KMS-11 (cell line): ENCODE measurements at regions not wholly inside any gene's neighbourhood (a gene's known extent, or its start where the extent isn't known, plus 50 kb on each side); places are given as distances from the start of the nearest gene placed in this dataset.
"Not testable (repeated sequence)": the region's sequence is repeated elsewhere in the genome, so short reads cannot be mapped to it uniquely, and the experiment has no call there.

Experiments
- H2AFZ ChIP-seq: fragments of 200-600 bp; sonication (generic); 2 replicates; pipeline ENCODE4 v1.6.1; 2016; ENCODE audit warnings: antibody characterized with exemption, mixed run types, low read depth
- H3K27ac ChIP-seq: fragments of 200-600 bp; sonication (generic); 2 replicates; pipeline ENCODE4 v1.6.1; 2016; ENCODE audit warnings: mild to moderate bottlenecking, mixed run types
- H3K27me3 ChIP-seq: fragments of 200-600 bp; sonication (generic); 2 replicates; pipeline ENCODE4 v1.6.1; 2017; ENCODE audit warnings: mild to moderate bottlenecking, low read depth, mixed run types, moderate library complexity; ENCODE audit not compliant: insufficient read depth
- H3K36me3 ChIP-seq: fragments of 200-600 bp; sonication (generic); 2 replicates; pipeline ENCODE4 v1.6.1; 2017; ENCODE audit warnings: mild to moderate bottlenecking, mixed run types; ENCODE audit not compliant: insufficient read depth
- H3K4me1 ChIP-seq: fragments of 200-600 bp; sonication (generic); 2 replicates; pipeline ENCODE4 v1.6.1; 2016; ENCODE audit warnings: mild to moderate bottlenecking, low read depth, mixed run types; ENCODE audit not compliant: poor library complexity, severe bottlenecking
- H3K4me2 ChIP-seq: fragments of 200-600 bp; sonication (generic); 2 replicates; pipeline ENCODE4 v1.7.0; 2016; ENCODE audit warnings: mild to moderate bottlenecking, mixed run types
- H3K4me3 ChIP-seq: fragments of 200-600 bp; sonication (generic); IDR thresholded peaks from 2 replicates; pipeline ENCODE4 v1.6.1; 2017; ENCODE audit warnings: low read depth, low read length, mixed read lengths; ENCODE audit not compliant: insufficient read depth
- H3K79me2 ChIP-seq: fragments of 200-600 bp; sonication (generic); 2 replicates; pipeline ENCODE4 v1.6.1; 2016; ENCODE audit warnings: low read depth, mixed run types; ENCODE audit not compliant: insufficient read depth
- H3K9ac ChIP-seq: fragments of 200-600 bp; sonication (generic); 2 replicates; pipeline ENCODE4 v1.6.1; 2016; ENCODE audit warnings: mild to moderate bottlenecking, mixed run types
- H4K20me1 ChIP-seq: fragments of 200-600 bp; sonication (generic); 2 replicates; pipeline ENCODE4 v1.6.1; 2016; ENCODE audit warnings: mild to moderate bottlenecking, mixed run types; ENCODE audit not compliant: insufficient read depth
- CTCF ChIP-seq: fragments of 200-600 bp; sonication (generic); conservative IDR thresholded peaks from 2 replicates; pipeline ENCODE4 v1.6.1; 2017; ENCODE audit warnings: low read depth, mild to moderate bottlenecking, antibody characterized with exemption, low read length, moderate library complexity, mixed read lengths

- Histone ChIP-seq H3K4me3 (no peak overlapping the region), H4K20me1 (no peaks in the 10 kb centered on the region), H3K4me2 (no peak overlapping the region), H3K27me3 (no peaks in the 10 kb centered on the region), H3K79me2 (no peaks in the 10 kb centered on the region), H2AFZ (no peak overlapping the region), H3K9ac (no peak overlapping the region), H3K36me3 (no peaks in the 10 kb centered on the region), H3K4me1 (no peaks in the 10 kb centered on the region), H3K27ac (no peak overlapping the region)
- TF ChIP-seq CTCF: no peak
These were observed 358.1 kb upstream of the PIK3R1 start for GRCh38 chr5:67857502-67857901.

GRCh38 chr5:67855523-67855922, 360.0 kb upstream of the PIK3R1 start:
- no peaks in the 10 kb centered on the region for H3K27me3 ChIP-seq
- H3K4me2 ChIP-seq: no peak overlapping the region
- no peak overlapping the region for H2AFZ ChIP-seq
- no peaks in the 10 kb centered on the region for H3K4me1 ChIP-seq
- H3K4me3 ChIP-seq: no peak overlapping the region
- no peak overlapping the region for H3K27ac ChIP-seq
- TF ChIP-seq CTCF: no peak
- H3K9ac ChIP-seq: no peak overlapping the region
- H3K36me3 ChIP-seq: no peaks in the 10 kb centered on the region
- no peaks in the 10 kb centered on the region for H4K20me1 ChIP-seq
- H3K79me2 ChIP-seq: no peaks in the 10 kb centered on the region

DNA sequence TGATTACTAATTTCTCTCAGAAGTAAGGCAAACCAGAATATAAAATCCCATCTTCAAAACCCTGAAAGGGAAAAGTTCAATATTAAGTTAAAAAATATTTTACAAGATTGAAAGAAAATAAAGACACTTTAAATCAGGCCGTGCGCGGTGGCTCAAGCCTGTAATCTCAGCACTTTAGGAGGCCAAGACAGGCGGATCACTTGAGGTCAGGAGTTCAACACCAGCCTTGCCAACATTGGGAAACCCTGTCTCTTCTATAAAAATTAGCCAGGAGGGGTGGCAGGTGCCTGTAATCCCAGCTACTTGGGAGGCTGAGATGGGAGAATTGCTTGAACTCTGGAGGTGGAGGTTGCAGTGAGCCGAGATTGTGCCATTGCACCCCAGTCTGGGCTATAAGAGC, 364.6 kb upstream of the PIK3R1 start:
- H3K4me3 ChIP-seq, H3K27me3 ChIP-seq, H3K4me2 ChIP-seq, H3K4me1 ChIP-seq, H3K27ac ChIP-seq, H3K9ac ChIP-seq, H3K36me3 ChIP-seq, H4K20me1 ChIP-seq, H2AFZ ChIP-seq, H3K79me2 ChIP-seq: not testable (repeated sequence)

GRCh38 chr5:67844924-67845323, 370.6 kb upstream of the PIK3R1 start:
- Histone ChIP-seq H3K36me3 (no peaks in the 10 kb centered on the region), H4K20me1 (no peaks in the 10 kb centered on the region), H3K27me3 (no peaks in the 10 kb centered on the region), H3K4me2 (no peak overlapping the region), H2AFZ (no peak overlapping the region), H3K27ac (no peak overlapping the region), H3K79me2 (no peaks in the 10 kb centered on the region), H3K4me1 (no peaks in the 10 kb centered on the region), H3K9ac (no peak overlapping the region), H3K4me3 (no peak overlapping the region)
- no peak for TF ChIP-seq CTCF

GRCh38 chr5:67842806-67843205, 372.8 kb upstream of the PIK3R1 start:
- Histone ChIP-seq H3K9ac (no peak overlapping the region), H3K4me1 (no peaks in the 10 kb centered on the region), H3K27me3 (no peaks in the 10 kb centered on the region), H2AFZ (no peak overlapping the region), H3K36me3 (no peaks in the 10 kb centered on the region), H3K27ac (no peak overlapping the region), H4K20me1 (no peaks in the 10 kb centered on the region), H3K79me2 (no peaks in the 10 kb centered on the region), H3K4me2 (no peak overlapping the region), H3K4me3 (no peak overlapping the region)
- TF ChIP-seq CTCF: no peak

DNA sequence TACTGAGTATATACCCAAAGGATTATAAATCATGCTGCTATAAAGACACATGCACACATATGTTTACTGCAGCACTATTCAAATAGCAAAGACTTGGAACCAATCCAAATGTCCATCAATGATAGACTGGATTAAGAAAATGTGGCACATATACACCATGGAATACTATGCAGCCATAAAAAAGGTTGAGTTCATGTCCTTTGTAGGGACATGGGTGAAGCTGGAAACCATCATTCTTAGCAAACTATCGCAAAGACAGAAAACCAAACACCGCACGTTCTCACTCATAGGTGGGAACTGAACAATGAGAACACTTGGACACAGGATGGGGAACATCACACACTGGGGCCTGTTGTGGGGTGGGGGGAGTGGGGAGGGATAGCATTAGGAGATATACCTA, 378.3 kb upstream of the PIK3R1 start:
- not testable (repeated sequence) for H3K4me2 ChIP-seq, H2AFZ ChIP-seq, H3K79me2 ChIP-seq, H3K9ac ChIP-seq, H3K4me3 ChIP-seq, H3K4me1 ChIP-seq, H4K20me1 ChIP-seq, H3K27ac ChIP-seq, H3K27me3 ChIP-seq, H3K36me3 ChIP-seq

GRCh38 chr5:67836496-67836895, 379.1 kb upstream of the PIK3R1 start:
- H3K9ac ChIP-seq, H2AFZ ChIP-seq, H3K4me1 ChIP-seq, H4K20me1 ChIP-seq, H3K36me3 ChIP-seq, H3K4me3 ChIP-seq, H3K79me2 ChIP-seq, H3K27ac ChIP-seq, H3K27me3 ChIP-seq, H3K4me2 ChIP-seq: not testable (repeated sequence)
